PC-9 (cell line): ENCODE measurements at regions not wholly inside any gene's neighbourhood (a gene's known extent, or its start where the extent isn't known, plus 50 kb on each side); places are given as distances from the start of the nearest gene placed in this dataset.

Source experiments
- EZH2 ChIP-seq: fragments of 200-600 bp; sonication (generic); IDR thresholded peaks from 2 replicates; pipeline ENCODE4 v1.8.0; 2017; ENCODE audit warnings: antibody characterized with exemption, low read depth
- TF ChIP-seq, protein P1 (sequence below): fragments of 200-600 bp; sonication (generic); conservative IDR thresholded peaks from 2 replicates; pipeline ENCODE4 v1.6.1; 2017; ENCODE audit warnings: mixed run types, antibody characterized with exemption, mild to moderate bottlenecking, moderate library complexity

DNA sequence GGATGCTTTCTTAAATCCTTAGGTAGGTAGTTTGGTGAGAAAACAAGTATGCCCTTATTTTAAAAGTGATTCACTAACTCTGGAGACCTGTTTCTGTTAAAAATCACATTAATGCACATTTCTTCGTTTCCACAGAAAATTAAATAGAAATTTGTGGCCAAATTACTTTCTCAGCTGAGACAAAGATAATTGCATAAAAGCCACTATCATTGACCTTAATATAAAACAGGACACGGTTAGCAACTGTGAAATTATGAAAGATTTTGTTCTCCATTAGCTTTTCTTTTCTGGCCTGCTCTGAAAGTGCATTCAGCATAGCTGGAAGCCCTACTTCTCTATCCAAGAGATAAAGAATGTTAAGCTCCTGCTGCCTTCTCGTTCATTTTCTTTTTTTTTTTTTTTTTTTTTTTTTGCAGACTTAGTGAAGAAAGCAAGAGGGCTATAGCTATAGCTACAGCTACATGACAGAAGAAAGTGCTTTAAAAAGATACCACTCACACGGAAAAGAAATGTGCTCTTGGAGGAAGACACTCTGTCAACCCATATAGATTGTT is 576.9 kb downstream of the OTOL1 start:
- TF ChIP-seq, protein P1, sequence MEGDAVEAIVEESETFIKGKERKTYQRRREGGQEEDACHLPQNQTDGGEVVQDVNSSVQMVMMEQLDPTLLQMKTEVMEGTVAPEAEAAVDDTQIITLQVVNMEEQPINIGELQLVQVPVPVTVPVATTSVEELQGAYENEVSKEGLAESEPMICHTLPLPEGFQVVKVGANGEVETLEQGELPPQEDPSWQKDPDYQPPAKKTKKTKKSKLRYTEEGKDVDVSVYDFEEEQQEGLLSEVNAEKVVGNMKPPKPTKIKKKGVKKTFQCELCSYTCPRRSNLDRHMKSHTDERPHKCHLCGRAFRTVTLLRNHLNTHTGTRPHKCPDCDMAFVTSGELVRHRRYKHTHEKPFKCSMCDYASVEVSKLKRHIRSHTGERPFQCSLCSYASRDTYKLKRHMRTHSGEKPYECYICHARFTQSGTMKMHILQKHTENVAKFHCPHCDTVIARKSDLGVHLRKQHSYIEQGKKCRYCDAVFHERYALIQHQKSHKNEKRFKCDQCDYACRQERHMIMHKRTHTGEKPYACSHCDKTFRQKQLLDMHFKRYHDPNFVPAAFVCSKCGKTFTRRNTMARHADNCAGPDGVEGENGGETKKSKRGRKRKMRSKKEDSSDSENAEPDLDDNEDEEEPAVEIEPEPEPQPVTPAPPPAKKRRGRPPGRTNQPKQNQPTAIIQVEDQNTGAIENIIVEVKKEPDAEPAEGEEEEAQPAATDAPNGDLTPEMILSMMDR: no peak
- TF ChIP-seq EZH2: no peak
